ENCODE measurements at regions not wholly inside any gene's neighbourhood (a gene's known extent, or its start where the extent isn't known, plus 50 kb on each side); places are given as distances from the start of the nearest gene placed in this dataset.

DNA sequence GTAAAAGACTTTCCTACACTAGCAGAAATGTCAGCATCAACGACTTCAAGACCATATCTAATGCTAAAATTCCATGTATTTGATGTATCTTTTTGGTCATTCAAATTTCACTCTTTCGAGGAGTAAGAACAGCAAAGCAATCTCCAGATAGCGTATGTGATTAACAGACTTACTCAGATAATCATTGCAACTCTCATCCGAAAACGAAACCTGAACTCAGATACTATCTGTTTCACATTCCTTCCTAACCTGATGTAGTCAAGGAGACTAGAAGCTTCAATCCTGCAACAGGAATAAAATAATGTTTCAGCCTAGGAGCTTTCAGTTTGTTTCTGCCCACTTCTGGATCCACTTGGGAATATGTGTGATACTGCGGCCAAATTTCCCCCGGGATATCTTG lies 286.3 kb downstream of the NUAK1 start:
- DNase-seq (no peak), ATAC-seq (no peak)
- H3K27me3 Mint-ChIP-seq, result no peaks in the 10 kb centered on the region
- no peak overlapping the region for H3K27ac Mint-ChIP-seq
- no peaks in the 10 kb centered on the region for H3K36me3 Mint-ChIP-seq (ENCODE audit: low read depth)
- H3K4me1 Mint-ChIP-seq, result no peaks in the 10 kb centered on the region
- no peaks in the 10 kb centered on the region for H3K9me3 ChIP-seq (ENCODE audit: control insufficient read depth, low read length, poor library complexity, severe bottlenecking)
- no peak overlapping the region for H3K4me3 Mint-ChIP-seq

DNA sequence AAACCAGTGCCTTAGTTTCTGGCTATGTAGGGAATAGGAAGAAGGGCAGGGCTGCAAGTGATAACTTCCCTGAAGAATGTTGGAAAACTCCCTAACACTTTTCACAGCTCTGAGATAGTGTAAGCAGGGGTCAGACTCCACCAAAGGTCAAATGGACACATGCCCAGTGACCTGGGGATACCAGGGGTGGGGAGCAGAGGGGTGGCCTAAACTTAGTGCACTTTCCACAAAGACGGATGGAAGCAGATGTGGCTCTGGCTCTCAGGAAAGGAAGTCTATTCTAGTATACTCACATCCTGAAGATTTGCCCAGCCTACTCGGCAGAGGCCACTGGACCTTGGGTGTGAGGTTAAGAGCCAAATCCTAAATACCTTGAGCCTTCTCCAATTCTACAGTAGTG lies 285.8 kb downstream of the NUAK1 start:
- Mint-ChIP-seq H3K36me3 (ENCODE audit: low read depth) (no peaks in the 10 kb centered on the region), H3K27me3 (no peaks in the 10 kb centered on the region), H3K4me1 (no peaks in the 10 kb centered on the region), H3K27ac (no peak overlapping the region), H3K4me3 (no peak overlapping the region)
- no peak for ATAC-seq
- no peaks in the 10 kb centered on the region for H3K9me3 ChIP-seq (ENCODE audit: control insufficient read depth, low read length, poor library complexity, severe bottlenecking)
- DNase-seq, result no peak

- Mint-ChIP-seq H3K27ac (no peak overlapping the region), H3K4me1 (no peaks in the 10 kb centered on the region), H3K36me3 (ENCODE audit: low read depth) (no peaks in the 10 kb centered on the region), H3K27me3 (no peaks in the 10 kb centered on the region), H3K4me3 (no peak overlapping the region)
- no peaks in the 10 kb centered on the region for H3K9me3 ChIP-seq (ENCODE audit: control insufficient read depth, low read length, poor library complexity, severe bottlenecking)
- ATAC-seq, result no peak
- DNase-seq, result no peak
These were observed 284.7 kb downstream of the NUAK1 start for GRCh38 chr12:105854071-105854470.

DNA sequence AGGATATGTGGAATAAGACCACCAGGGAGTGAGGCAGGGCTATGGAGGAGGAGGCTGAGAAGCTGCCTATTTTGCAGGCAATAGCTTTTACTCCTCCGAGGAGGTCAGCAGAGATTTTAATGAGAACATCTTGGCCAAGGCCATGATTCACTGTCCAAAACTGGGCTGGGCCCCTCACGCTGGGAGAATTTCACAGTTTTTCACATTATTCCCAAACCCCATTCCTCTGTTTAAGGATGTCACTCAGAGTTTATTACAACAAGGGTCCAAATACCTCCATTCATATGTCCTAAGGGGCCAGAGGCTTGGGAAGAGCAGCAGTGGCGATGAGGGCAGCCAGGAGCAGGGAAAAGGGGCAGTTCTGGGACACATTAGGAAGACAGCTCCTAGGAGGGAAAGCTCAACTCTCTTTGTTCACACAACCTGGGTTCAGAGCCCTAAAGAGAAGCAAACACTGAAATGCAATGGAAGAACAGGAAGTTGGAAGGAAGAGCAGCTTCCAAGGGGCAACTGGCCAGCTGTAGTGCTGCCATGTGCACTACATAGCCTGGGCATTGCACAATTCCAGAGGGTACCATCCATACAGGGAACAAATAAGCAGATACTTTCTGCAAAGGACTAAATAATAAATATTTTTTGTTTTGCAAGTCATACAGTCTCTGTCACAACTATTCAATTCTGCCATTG lies 283.2 kb downstream of the NUAK1 start:
- Mint-ChIP-seq H3K4me1 (no peaks in the 10 kb centered on the region), H3K27ac (no peak overlapping the region), H3K27me3 (no peaks in the 10 kb centered on the region), H3K36me3 (ENCODE audit: low read depth) (no peaks in the 10 kb centered on the region), H3K4me3 (no peak overlapping the region)
- ATAC-seq, result no peak
- H3K9me3 ChIP-seq (ENCODE audit: control insufficient read depth, low read length, poor library complexity, severe bottlenecking), result no peaks in the 10 kb centered on the region
- no peak for DNase-seq

DNA sequence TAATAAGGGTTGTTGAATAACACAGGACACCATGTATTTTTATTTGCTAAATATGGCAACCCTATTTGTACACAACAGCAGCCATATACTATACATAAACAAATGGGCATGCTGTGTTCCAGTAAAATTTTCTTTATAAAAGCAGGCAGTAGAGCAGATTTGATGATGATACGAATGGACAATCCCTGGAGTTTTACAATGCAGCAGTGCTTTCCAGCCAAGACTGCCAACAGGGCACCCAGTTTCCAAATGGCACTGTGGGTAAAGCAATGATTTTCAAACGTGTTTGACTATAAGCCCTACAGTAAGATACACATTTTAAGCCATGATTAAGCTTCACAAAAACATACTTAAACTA lies 282.7 kb downstream of the NUAK1 start:
- H3K9me3 ChIP-seq (ENCODE audit: control insufficient read depth, low read length, poor library complexity, severe bottlenecking), result no peaks in the 10 kb centered on the region
- Mint-ChIP-seq H3K4me3 (no peak overlapping the region), H3K27ac (no peak overlapping the region), H3K27me3 (no peaks in the 10 kb centered on the region), H3K36me3 (ENCODE audit: low read depth) (no peaks in the 10 kb centered on the region), H3K4me1 (no peaks in the 10 kb centered on the region)
- ATAC-seq (no peak), DNase-seq (no peak)

- ATAC-seq (no peak), DNase-seq (no peak)
- peaks cover 12% of the 10 kb centered on the region for H3K27me3 Mint-ChIP-seq
- no peaks in the 10 kb centered on the region for H3K36me3 Mint-ChIP-seq (ENCODE audit: low read depth)
- no peaks in the 10 kb centered on the region for H3K4me1 Mint-ChIP-seq
- H3K9me3 ChIP-seq (ENCODE audit: control insufficient read depth, low read length, poor library complexity, severe bottlenecking), result no peaks in the 10 kb centered on the region
- no peak overlapping the region for H3K27ac Mint-ChIP-seq
- H3K4me3 Mint-ChIP-seq, result no peak overlapping the region
These were observed 279.6 kb downstream of the NUAK1 start for GRCh38 chr12:105858981-105859710.

DNA sequence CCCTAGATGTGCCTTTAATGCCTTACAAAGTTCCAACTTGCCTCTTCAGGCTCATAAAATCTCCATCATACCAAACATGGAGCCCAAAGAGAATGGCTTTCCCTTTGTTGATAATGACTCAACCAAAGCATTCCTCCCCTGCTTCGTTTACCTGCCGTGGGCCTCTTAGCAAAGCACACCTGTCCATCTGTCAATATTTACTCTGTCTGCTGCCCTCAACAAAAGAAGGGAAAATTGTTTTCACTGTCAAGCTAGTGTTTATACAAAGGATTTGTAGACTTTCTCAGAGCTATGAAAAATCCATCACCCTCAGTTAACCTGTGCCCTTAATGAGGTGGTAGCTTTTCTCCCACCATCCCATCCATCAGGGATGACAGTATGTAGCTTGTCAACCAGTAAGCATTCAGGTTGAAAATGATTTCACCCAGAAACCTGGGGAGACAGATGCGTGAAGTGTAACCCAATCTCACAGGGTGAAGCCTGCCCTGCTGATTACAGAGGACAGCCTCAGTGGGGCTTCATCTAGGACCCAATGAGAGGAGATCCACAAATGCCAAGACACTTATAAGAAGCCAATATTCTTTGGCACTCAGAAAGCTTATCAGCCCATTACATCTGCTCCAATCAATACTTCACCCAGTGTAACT lies 278.1 kb downstream of the NUAK1 start:
- Mint-ChIP-seq H3K27ac (no peak overlapping the region), H3K4me1 (no peaks in the 10 kb centered on the region), H3K36me3 (ENCODE audit: low read depth) (no peaks in the 10 kb centered on the region), H3K27me3 (peaks cover 19% of the 10 kb centered on the region), H3K4me3 (no peak overlapping the region)
- ATAC-seq (no peak), DNase-seq (no peak)
- no peaks in the 10 kb centered on the region for H3K9me3 ChIP-seq (ENCODE audit: control insufficient read depth, low read length, poor library complexity, severe bottlenecking)

- H3K4me1 Mint-ChIP-seq, result no peaks in the 10 kb centered on the region
- H3K9me3 ChIP-seq (ENCODE audit: control insufficient read depth, low read length, poor library complexity, severe bottlenecking), result no peaks in the 10 kb centered on the region
- DNase-seq (no peak), ATAC-seq (no peak)
- no peak overlapping the region for H3K27ac Mint-ChIP-seq
- H3K4me3 Mint-ChIP-seq, result no peak overlapping the region
- H3K27me3 Mint-ChIP-seq, result peaks cover 19% of the 10 kb centered on the region
- no peaks in the 10 kb centered on the region for H3K36me3 Mint-ChIP-seq (ENCODE audit: low read depth)
These were observed 277.5 kb downstream of the NUAK1 start for GRCh38 chr12:105861227-105861626.

- no peaks in the 10 kb centered on the region for H3K9me3 ChIP-seq (ENCODE audit: control insufficient read depth, low read length, poor library complexity, severe bottlenecking)
- H3K4me1 Mint-ChIP-seq, result no peaks in the 10 kb centered on the region
- no peak overlapping the region for H3K27ac Mint-ChIP-seq
- DNase-seq, result no peak
- no peak overlapping the region for H3K4me3 Mint-ChIP-seq
- peaks cover 19% of the 10 kb centered on the region for H3K27me3 Mint-ChIP-seq
- H3K36me3 Mint-ChIP-seq (ENCODE audit: low read depth), result no peaks in the 10 kb centered on the region
- ATAC-seq, result no peak
These were observed 276.5 kb downstream of the NUAK1 start for GRCh38 chr12:105862163-105862821.

DNA sequence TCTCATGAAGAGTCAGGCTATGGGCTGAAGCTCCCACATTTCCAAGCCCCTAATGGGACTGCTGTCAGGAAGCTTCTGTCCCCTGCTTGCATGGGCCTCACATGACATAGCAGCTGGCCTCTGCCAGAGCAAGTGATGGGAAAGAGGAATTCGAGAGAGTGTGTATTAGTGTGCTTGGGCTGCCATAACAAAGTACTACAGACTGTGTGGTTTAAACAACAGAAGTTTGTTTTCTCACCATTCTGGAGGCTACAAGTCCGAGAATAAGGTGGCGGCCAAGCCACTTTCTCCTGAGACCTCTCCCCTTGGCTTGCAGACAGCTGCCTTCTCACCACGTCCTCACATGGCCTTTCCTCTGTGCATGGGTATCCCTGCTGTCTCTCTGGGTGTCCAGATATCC lies 274.4 kb downstream of the NUAK1 start:
- ATAC-seq, result no peak
- Mint-ChIP-seq H3K4me1 (no peaks in the 10 kb centered on the region), H3K27me3 (peaks cover 19% of the 10 kb centered on the region), H3K27ac (no peak overlapping the region), H3K4me3 (no peak overlapping the region), H3K36me3 (ENCODE audit: low read depth) (no peaks in the 10 kb centered on the region)
- no peaks in the 10 kb centered on the region for H3K9me3 ChIP-seq (ENCODE audit: control insufficient read depth, low read length, poor library complexity, severe bottlenecking)
- no peak for DNase-seq

DNA sequence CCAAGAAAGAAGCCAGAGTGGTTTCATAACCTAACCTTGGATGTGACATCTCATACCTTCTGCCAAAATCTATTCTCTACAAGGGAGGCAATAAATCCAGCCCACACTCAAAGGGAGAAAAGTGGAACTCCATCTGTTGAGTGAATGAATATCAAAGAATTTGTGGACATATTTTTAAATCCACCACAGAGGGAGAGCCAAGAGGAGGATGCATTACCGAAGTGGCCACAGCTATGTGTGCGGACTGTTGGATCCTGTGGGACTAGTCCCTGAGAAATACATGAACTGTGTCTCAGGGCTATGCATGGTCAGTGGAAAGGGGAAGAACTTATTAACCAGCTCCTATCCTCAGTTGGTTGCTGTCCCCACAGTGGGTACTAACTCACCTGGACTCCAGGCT lies 273.9 kb downstream of the NUAK1 start:
- ATAC-seq, result no peak
- DNase-seq, result no peak
- H3K9me3 ChIP-seq (ENCODE audit: control insufficient read depth, low read length, poor library complexity, severe bottlenecking), result no peaks in the 10 kb centered on the region
- H3K4me1 Mint-ChIP-seq, result no peaks in the 10 kb centered on the region
- no peak overlapping the region for H3K27ac Mint-ChIP-seq
- H3K36me3 Mint-ChIP-seq (ENCODE audit: low read depth), result no peaks in the 10 kb centered on the region
- H3K4me3 Mint-ChIP-seq, result no peak overlapping the region
- peaks cover 19% of the 10 kb centered on the region for H3K27me3 Mint-ChIP-seq

GRCh38 chr12:105865886-105866285 lies 272.9 kb downstream of the NUAK1 start:
- H3K9me3 ChIP-seq (ENCODE audit: control insufficient read depth, low read length, poor library complexity, severe bottlenecking), result no peaks in the 10 kb centered on the region
- Mint-ChIP-seq H3K4me1 (no peaks in the 10 kb centered on the region), H3K4me3 (no peak overlapping the region), H3K27me3 (peaks cover 19% of the 10 kb centered on the region), H3K27ac (no peak overlapping the region), H3K36me3 (ENCODE audit: low read depth) (no peaks in the 10 kb centered on the region)
- DNase-seq (no peak), ATAC-seq (no peak)

DNA sequence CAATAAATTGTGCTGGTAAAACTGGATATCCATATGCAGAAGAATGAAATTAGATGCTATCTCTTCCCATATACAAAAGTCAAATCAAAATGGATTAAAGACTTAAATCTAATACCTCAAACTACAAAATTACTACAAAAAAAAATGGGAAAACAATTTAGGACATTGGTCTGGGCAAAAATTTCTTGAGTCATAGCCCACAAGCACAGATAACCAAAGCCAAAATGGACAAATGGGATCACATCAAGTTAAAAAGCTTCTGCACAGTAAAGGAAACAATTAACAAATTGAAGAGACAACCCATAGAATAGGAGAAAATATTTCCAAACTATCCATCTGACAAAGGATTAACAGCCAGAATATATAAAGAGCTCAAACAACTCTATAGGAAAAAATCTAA lies 264.6 kb downstream of the NUAK1 start:
- no peak for ATAC-seq
- Mint-ChIP-seq H3K27me3 (no peaks in the 10 kb centered on the region), H3K4me3 (no peak overlapping the region), H3K27ac (no peak overlapping the region), H3K36me3 (ENCODE audit: low read depth) (no peaks in the 10 kb centered on the region), H3K4me1 (no peaks in the 10 kb centered on the region)
- no peak for DNase-seq
- H3K9me3 ChIP-seq (ENCODE audit: control insufficient read depth, low read length, poor library complexity, severe bottlenecking), result no peaks in the 10 kb centered on the region
